ENCODE measurements at regions not wholly inside any gene's neighbourhood (a gene's known extent, or its start where the extent isn't known, plus 50 kb on each side); places are given as distances from the start of the nearest gene placed in this dataset.
"Not testable (repeated sequence)": the region's sequence is repeated elsewhere in the genome, so short reads cannot be mapped to it uniquely, and the experiment has no call there.

DNA sequence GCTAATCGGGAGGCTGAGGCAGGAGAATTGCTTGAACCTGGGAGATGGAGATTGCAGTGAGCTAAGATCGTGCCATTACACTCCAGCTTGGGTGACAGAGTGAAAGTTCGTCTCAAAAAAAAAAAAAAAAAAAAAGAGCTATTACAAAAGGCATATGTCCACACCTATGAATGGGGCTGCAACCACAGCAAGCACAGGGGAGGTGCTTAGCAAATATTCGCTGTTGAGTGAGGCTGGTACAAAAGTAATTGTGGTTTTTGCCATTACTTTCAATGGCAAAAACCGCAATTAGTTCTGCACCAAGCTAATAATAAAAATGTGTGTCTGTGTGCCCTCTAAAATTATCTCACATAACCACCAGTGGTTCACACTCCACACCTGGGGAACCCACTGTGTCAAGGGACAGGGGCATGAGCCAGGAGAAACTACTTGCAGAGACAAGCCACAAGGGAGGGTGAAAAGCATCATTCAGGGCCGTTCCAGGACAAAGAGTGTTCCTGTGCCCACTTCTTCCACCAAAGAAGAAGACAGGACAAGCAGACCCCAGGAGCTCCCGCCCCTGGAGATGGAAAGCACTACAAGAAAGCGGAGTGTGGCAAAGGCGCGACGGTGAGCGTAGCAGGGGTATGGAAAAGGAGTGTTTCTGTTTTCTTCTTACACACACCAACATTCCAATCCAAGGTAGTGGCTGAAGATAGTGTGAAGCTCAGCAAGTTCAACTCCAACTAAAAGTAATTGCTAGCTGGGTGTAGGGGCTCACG lies 84.4 kb upstream of the CNEP1R1 start:
- no peak for DNase-seq

DNA sequence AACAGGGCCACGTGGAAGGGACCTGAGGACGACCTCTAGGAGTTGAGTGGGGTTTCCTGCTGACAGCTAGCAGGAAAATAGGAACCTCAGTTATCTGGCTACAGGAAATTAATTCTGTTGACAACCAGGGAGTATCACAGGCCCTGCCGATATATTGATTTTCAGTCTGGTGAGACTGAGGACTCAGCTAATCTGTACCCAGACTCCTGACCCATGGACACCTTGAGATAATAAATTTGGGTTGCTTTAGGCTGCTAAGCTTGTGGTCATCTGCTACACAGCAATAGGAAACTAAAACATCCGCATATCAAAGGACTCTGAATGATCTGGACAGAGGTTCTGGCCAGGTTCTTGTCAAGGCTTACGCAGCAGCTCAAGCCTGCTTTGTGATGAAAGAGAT lies 80.8 kb upstream of the CNEP1R1 start:
- DNase-seq: no peak

DNA sequence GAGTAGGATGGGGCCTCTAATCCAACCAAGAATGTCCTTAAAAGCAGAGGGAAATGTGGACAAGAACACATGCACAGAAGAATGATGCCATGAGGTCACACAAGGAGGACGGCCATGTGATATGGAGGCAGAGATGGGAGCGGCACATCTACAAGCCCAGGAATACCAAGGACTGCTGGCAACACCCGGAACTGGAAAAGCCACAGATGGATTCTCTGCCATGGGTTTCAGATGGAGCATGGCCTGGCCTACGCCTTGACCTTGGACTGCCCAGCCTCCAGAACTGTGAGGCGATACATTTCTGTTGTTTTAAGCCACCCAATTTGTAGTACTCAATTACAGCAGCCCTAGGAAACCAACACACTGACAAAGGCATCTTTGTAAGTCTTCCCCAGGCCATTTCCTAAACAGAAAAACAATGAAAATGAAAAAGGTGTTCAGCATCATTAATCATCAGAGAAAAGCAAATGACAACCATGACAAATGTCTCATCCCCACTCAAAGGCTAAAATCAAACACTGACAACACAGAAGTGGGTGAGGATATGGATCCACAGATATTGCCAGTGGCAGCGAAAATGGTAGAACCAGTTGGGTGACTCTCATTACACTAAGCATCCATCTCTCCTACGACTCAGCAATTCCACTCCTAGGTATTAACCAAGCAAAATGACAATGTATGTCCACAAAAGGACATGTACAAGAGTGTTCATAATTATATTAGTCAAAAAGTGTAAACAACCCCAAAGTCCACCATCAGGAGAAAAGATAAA lies 76.9 kb upstream of the CNEP1R1 start:
- no peak for DNase-seq

DNA sequence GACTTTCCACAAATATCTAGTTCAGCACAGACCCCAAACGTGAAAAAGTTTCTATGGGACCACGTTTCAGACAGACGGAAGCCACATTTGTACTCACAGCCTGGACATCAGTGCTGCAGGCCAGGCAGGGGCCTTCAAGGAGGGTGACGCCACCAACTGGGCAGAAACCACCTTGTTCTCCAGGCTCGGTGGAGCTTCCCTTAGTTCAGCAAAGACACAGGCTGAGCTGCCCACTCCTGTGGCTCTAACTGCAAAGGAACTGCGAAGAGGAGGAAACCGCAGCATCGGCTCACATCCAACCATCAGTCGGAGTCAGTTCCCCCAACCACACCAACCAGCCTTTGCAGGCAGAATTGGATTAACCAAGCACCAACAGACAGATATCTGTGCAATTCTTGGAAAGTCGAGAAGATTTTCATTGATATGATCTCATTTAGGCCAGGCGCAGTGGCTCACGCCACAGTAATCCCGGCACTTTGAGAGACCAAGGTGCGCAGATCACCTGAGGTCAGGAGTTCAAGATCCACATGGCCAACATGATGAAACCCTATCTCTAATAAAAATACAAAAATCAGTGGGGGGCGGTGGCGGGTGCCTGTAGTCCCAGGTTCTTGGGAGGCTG lies 73.3 kb upstream of the CNEP1R1 start:
- no peak for DNase-seq

DNA sequence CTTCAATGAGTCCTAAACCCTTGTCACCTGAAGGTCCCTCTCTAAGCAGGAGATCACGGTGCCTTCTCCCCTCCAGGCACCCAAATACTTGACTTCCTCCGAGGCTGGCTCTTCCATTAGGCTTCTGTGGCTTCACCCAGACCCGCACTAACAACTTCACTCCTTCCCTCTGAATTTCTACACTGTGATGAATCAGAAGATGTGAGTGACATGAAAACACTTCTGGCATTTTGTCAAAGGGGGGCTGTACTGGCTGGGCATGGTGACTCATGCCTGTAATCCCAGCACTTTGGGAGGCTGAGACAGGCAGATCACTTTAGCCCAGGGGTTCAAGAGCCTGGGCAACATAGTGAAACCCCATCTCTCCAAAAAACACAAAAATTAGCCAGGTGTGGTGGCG lies 72.6 kb upstream of the CNEP1R1 start:
- no peak for DNase-seq

DNA sequence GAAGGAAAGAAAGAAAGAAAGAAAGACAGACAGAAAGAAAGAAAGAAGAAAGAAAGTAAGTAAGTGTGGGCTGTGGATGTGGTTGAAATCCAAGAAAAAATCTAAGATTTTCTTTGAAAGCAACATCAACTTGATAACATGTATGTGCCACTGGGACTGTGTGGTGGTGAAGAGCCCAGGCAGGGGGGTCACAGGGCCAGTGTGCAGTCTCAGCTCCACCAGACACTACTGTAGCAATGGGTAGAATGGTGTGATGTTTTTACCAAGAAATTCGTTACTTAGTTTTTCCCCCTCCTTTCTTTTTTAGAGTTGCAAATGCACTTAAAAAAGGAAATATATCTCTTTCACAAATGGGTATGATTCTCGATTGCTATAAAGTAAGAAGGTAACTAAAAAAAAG lies 71.9 kb upstream of the CNEP1R1 start:
- no peak for DNase-seq

DNA sequence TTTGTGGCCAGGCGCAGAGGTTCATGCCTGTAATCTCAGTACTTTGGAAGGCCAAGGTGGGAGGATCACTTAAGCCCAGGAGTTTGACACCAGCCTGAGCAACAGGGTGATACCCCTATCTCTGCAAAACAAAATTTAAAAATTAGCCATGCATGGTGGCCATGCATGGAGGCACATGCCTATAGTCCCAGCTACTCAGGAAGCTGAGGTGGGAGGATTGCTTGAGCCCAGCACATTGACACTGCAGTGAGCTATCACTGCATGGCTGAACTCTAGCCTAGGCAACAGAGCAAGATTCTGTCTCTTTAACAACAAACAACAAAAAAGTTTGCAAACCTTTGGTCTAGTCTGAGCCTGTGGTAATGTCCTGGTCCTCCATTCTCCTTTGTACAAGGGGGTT lies 69.2 kb upstream of the CNEP1R1 start:
- DNase-seq: no peak

DNA sequence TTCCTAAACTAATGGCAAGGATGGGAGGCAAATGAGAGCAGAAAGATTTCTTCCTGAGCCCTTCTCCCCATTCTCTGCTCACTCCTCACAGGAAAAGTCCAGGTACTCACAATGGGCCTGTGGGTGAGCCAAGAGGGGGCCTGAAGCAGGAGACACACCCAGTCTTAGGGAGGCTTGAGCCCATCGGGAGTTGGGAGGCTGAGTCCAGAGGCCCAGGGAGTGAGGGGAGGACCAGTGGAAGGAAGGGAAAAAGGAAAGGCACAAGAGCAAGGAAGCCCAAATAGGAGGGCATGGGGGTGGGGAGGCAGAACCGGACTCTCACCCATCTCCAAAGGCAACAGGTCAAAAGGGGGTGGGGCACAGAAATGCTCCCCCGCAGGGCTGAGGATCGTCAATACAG lies 68.1 kb upstream of the CNEP1R1 start:
- no peak for DNase-seq

DNA sequence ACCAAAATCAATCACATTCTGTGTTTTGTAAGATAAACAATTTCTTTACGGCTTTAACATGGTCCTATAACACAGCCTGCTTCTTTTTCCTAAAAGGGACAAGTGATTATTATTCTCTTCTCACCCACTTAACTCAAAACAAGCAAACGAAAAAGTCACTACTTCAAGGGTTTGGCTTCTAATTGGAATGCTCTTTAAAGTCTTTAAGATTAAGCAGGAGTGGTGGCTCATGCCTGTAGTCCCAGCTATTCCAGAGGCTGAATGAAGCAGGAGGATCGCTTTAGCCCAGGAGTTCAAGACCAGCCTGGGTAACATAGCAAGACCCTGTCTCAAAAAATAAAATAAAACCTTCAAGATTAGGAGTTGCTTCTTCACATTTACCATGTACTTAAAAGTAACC lies 66.6 kb upstream of the CNEP1R1 start:
- no peak for DNase-seq

DNA sequence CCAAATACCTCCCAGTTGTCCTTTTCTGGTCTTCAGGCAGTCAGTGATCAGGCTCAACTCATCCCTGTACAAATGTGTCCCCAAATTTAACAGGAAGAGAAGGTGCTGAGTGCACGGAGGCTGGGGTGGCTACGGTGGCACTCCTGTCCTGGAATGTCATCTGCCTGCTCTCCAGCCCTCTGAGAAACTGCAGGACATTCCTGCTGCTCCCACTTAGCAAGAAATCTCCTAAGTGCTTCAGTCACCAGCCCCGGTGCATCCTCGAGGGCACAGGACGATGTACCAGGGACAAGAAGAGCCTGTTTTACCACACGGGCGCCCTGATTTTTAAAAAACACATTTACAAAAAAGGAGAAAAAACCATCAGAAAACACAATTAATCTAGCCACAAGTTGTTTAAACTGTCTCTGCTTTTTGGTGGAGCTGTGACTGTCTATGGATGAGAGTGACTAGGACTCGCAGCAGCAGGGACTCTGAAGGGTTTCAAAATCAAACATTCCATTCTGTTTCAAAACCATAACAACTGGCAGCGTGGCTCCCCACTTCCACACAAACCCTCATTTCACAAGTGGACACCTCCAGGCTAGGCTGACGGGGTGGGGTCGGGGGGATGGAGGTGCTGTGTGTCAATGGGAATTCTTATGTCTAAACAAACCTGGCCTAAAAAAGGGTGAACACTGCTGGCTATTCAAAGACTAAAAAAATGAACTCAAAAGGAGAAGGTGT lies 65.3 kb upstream of the CNEP1R1 start:
- no peak for DNase-seq

DNA sequence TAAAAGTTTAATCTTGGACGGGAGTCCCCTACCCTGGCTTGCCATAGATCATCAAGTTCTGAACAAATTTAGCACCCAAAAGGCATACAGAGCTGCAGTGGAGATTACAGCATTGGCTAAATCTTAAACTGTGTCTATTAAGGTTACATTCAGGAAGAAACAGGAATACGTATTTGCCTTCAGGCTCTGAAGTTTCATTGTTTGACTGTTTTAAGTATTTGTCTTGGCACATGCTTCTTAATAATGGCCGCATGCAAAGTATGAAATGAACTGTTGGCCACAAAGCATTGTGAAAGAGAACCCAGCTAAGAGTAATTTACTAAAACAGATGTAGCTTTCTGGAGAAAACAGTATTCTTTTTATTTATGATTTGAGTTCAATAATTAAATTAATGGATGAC lies 63.9 kb upstream of the CNEP1R1 start:
- DNase-seq: peak; percentile 26

DNA sequence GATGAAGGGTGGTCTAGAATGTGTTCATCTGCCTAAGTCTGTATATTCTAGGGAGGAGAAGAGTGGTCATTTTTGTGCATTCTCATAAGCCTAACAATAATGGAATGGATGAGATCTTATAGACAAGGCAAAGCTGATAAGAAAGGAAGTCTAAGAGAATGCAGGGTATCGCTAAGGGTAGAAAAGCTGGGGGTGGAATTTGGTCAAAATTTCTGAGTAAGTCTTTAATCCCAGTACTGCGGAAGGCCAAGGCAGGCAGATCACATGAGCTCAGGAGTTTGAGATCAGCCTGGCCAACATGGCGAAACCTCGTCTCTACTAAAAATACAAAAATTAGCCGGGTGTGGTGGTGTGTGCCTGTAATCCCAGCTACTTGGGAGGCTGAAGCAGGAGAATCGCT lies 62.5 kb upstream of the CNEP1R1 start:
- not testable (repeated sequence) for DNase-seq

DNA sequence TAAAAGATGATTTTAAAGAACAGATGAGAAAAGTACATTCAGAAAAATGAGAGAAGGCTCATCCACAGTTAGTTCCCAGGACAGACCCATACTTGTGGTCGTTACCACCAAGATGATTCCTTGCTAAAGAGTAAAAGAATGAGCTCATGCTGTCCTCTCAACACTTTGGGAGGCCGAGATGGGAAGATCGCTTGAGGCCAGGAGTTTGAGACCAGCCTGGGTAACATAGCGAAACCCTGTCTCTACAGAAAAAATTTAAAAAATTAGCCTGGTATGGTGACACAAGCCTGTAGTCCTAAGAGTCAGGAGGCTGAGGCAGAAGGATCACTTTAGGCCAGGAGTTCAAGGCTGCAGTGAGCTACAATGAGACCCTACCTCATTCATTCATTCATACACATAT lies 60.7 kb upstream of the CNEP1R1 start:
- DNase-seq: no peak

DNA sequence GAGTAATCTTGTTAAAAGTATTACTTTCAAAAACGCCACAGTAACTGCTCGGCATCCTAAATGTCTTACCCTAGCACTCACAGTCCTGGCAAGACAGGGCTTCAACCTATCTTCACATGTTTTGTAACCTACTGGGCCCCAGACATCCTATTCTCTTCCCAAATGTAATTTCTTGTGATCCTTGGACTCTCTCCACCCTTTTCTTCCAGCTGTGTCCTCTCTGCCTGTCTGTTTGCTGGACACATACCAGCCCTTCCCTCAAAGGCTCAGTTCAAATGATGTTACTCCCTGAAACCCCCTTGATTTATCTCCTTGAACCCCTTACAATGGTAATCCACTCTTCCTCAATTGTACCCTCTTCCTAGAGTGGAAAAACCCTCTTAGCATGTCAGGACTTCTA lies 60.1 kb upstream of the CNEP1R1 start:
- DNase-seq: no peak

DNA sequence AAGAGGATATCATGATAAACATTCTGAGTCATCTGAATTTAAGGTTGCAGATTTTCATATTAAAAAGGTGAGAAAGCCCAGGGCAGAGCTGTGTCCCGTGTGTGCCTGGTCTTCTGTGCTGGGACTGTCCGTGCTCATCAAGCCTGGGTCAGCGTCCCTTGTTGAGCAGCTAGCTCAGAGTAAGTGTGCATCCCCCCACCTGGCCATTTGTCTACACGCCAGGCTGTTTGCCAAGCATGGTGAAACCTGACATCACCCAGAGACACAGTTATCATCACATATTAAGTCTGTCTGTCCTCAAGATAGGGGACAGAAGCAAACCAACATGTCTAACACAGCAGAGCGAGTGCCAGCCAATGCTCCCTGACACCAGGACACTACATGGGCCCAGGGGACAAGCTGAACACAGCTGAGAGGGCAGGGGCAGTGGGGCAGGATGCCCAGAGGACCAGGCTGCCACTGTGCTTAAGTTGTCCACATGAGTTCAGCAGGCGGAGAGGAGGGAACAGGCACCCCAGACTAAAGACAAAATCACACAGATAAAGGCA lies 57.9 kb upstream of the CNEP1R1 start:
- DNase-seq: no peak

DNA sequence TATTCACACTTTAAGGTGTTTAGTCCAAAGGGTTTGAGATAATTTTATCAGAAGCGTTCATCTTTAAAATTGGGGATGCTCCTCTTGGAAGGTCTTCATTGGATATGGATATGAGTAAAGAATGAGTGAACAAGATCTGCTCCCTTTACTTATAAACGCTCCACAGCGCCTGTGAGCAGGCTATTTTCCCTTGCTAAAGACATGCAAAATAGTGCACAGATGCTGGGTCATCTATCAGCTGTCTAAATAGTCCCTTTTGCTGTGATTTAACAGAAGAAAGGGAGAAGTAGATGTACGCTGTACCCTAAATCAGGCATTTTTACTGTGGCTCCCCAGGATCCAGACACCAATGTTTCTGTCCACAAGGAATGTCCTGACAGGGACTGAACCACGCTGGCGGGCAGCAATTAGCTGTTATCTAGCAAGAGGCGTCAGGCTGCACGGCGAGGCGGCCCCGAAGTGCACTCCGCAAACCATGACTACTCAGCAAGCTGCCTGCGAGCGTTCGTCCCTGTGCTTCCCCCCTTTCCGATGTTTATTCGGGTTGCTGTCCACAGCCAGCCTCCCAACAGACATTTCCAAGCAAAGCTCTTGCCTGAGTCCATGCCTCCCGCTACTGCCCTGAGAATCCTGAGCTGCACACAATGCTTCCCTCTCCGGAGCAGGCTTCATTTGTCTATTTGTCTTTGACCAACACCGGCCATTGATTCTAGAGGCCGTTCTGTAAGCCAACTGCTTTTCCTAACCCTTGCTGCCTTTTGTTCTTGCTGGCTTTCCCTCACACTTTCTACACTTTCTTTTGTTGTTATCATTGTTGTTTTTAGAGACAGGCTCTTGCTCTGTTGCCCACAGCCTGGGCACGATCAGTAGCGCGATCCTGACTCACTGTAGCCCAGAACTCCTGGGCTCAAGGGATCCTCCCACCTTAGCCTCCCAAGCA lies 55.7 kb upstream of the CNEP1R1 start:
- no peak for DNase-seq

DNA sequence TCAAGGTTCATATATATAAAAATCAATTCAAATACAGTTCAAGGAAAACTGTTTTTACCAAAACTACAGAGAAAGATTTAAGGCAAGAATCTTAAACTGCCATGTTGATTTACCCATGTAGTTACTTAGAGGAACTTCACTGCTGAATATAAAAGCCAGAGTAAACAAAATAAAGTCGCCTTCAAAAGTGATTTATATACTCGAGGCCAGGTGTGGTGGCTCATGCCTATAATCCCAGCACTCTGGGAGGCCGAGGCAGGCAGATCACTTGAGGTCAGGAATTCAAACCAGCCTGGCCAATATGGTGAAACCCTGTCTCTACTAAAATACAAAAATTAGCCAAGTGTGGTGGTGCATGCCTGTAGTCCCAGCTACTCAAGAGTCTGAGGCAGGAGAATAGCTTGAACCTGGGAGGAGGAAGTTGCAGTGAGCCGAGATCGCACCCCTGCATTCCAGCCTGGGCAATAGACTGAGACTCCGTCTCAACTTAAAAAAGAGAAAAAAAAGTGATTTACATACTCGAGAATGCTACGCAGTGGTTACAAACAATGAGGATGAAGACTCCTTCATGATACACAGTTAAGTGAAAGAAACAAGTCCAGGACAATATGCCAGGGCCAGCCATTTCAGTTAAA lies 54.1 kb upstream of the CNEP1R1 start:
- DNase-seq: no peak

DNA sequence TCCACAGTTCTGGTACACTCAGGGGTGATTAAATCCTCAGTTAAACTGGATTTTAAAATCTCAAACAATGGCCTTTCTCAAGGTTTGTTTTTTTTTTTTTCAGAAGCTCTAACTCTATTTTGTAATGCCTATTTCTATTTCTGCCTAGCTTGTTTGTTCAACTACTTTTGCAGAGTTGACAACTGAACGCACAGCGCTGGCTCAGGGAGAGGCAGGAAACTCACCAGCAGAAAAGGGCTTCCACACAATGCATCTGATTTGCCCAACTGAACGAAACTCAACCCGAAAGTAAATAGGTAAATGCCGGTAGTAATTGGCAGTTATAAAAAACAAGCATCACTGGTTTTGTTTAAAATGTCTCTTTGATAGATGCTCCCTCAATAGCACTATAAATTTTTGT lies 52.7 kb upstream of the CNEP1R1 start:
- DNase-seq: no peak

DNA sequence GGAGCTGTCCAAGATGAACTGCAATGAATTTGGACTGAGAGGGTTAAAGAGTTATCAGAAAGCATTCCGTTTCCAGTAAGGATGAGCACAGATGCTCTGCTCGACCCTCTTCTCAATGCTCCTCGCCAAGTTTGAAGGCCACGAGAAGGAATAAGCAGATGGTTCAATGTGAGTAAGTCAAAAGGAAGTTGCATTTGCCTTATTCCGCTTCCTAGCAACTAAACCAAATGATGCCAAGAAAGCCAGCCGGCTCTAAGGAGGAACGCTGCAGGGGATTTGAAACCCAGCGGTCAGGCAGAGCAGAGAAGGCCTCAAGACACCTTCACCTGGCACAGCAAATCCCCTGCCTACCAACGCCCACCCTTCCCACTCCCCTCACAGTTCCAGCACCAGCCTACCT lies 52.1 kb upstream of the CNEP1R1 start:
- DNase-seq: no peak
